Heart left ventricle (tissue), 16 donors: ENCODE measurements at regions not wholly inside any gene's neighbourhood (a gene's known extent, or its start where the extent isn't known, plus 50 kb on each side); places are given as distances from the start of the nearest gene placed in this dataset.

Experiments used
- ATAC-seq, 4 donors: fragments of 200-7000 bp; cut with Tn5 transposase; one replicate each; pipeline ENCODE4 v1.9.1; 2020 to 2022; ENCODE audit warnings: moderate library complexity in 4 of 4, mild to moderate bottlenecking in 3 of 4, moderate number of reproducible peaks in 1 of 4
- DNase-seq, 5 donors: peaks; one replicate each; pipeline ENCODE4 v3.0.0-alpha.2; 2020
- H3K27ac ChIP-seq, 12 donors: fragments of 200-600 bp; sonication (generic) in 4 of 12; one replicate each; pipeline versions ENCODE4 v1.5.0 to v1.8.0; 2016 to 2022; ENCODE audit warnings: mild to moderate bottlenecking in 2 of 12
- H3K27me3 ChIP-seq, 9 donors: fragments of 200-600 bp; sonication (generic) in 2 of 9; one replicate each; pipeline versions ENCODE4 v1.5.1 to v1.8.0; 2016 to 2022; ENCODE audit warnings: mild to moderate bottlenecking in 3 of 9
- H3K36me3 ChIP-seq, 9 donors: fragments of 200-600 bp; sonication (generic) in 2 of 9; one replicate each; pipeline versions ENCODE4 v1.5.0 to v1.8.0; 2018 to 2022; ENCODE audit warnings: mild to moderate bottlenecking in 2 of 9
- H3K4me1 ChIP-seq, 12 donors: fragments of 200-600 bp; sonication (generic) in 4 of 12; one replicate each; pipeline versions ENCODE4 v1.5.0 to v1.8.0; 2016 to 2022; ENCODE audit warnings: mild to moderate bottlenecking in 3 of 12
- H3K4me3 ChIP-seq, 12 donors: fragments of 200-600 bp; sonication (generic) in 4 of 12; one replicate each; pipeline versions ENCODE4 v1.5.0 to v1.8.0; 2017 to 2022; ENCODE audit warnings: mild to moderate bottlenecking in 9 of 12, moderate library complexity in 4 of 12
- H3K9me3 ChIP-seq, 12 donors: fragments of 200-600 bp; sonication (generic) in 4 of 12; one replicate each; pipeline versions ENCODE4 v1.5.0 to v1.8.0; 2016 to 2022; ENCODE audit warnings: mild to moderate bottlenecking in 1 of 12
- CTCF ChIP-seq, 12 donors: fragments of 200-600 bp; sonication (generic) in 4 of 12; IDR thresholded peaks; one replicate each; pipeline versions ENCODE4 v1.5.0 to v1.8.0; 2018 to 2022; ENCODE audit warnings: antibody characterized with exemption in 12 of 12, mild to moderate bottlenecking in 5 of 12
- POLR2A ChIP-seq, 2 donors: fragments of 450-650 bp; IDR thresholded peaks; one replicate each; pipeline ENCODE4 v1.6.1; 2017; ENCODE audit warnings: antibody characterized with exemption in 2 of 2, mild to moderate bottlenecking in 2 of 2, moderate library complexity in 2 of 2
- WGBS, 4 donors: extraction: QIAGEN DNeasy Blood & Tissue Kit in 2 of 4; methylation state at CpG; one replicate each; pipeline versions ENCODE4 v1.1.5 to v1.1.7; 2013 to 2018; 5-methylcytosine and 5-hydroxymethylcytosine counted together
- intact Hi-C, 10 donors: fragments of 100-400 bp; cut with DNase I; formaldehyde crosslinking; loops; one replicate each; pipeline versions ENCODE4 v1.11.1 to v1.14.2; 2022
- donor health status: ischemic (EF 13 %, LVEDD 7.1; RV severe dilation, severe dysfunction).
- donor health status: healthy with polysubstance abuse.
- donor health status: DM: no; HTN: yes; CAD: no.
- donor health status: DM: no; HTN: no; CAD: no.
- donor health status: ischemic (EF 25% LVEDD 6.9; RV normal size, moderate dysfunction).
- donor health status: ischemic (EF 25% LVEDD 5.7; RV mildly dilated, moderate dysfunction).
- donor health status: healthy.
- donor health status: DM: yes; HTN: yes; CAD: no.
- donor health status: ischemic (EF 35%, LVEDD 5.7; RV mildly dilated, moderate dysfunction).
- donor health status: nonischemic (EF 11% LVEDD 7.7; RV severe dilation, severe dysfunction).
- donor health status: DM: yes; HTN: yes; CAD: no.
- donor health status: PGD.
- donor health status: ischemic (EF 29% LVEDD 5.4; RV normal size, mild dysfunction).
- donor health status: nonischemic (EF 23%, LVEDD 6.1; RV moderate dilation, normal function).

- Histone ChIP-seq H3K4me3 (no peak overlapping the region), H3K36me3 (no peaks in the 10 kb centered on the region), H3K9me3 (no peaks in the 10 kb centered on the region), H3K4me1 (no peaks in the 10 kb centered on the region), H3K27me3 (no peaks in the 10 kb centered on the region), H3K27ac (no peak overlapping the region)
- 84 to 91% (median 89%) methylated on average over 14 of the region's 14 CpGs for WGBS, 4 donors
- TF ChIP-seq POLR2A (IDR thresholded peaks at IDR 0.05) = no peak
- TF ChIP-seq CTCF (IDR thresholded peaks at IDR 0.05) = no peak
- no peak for DNase-seq
- intact Hi-C loops = no loop called here
- no peak for ATAC-seq
Measured at GRCh38 chr7:156058248-156058647, 246.0 kb upstream of the SHH start.

- TF ChIP-seq POLR2A (IDR thresholded peaks at IDR 0.05) (no peak), CTCF (IDR thresholded peaks at IDR 0.05) (no peak)
- Histone ChIP-seq H3K4me3 (no peak overlapping the region), H3K9me3 (no peaks in the 10 kb centered on the region), H3K36me3 (no peaks in the 10 kb centered on the region), H3K4me1 (no peaks in the 10 kb centered on the region), H3K27me3 (no peaks in the 10 kb centered on the region), H3K27ac (no peak overlapping the region)
- no peak for DNase-seq
- no peak for ATAC-seq
- 76 to 90% (median 86%) methylated on average over 8 of the region's 8 CpGs for WGBS, 4 donors
- intact Hi-C loops = no loop called here
Measured at GRCh38 chr7:156056534-156056933, 244.3 kb upstream of the SHH start.

GRCh38 chr7:156055206-156055822 is 243.1 kb upstream of the SHH start:
- Histone ChIP-seq H3K9me3 (no peaks in the 10 kb centered on the region), H3K27me3 (no peaks in the 10 kb centered on the region), H3K27ac (no peak overlapping the region), H3K4me1 (no peaks in the 10 kb centered on the region), H3K4me3 (no peak overlapping the region), H3K36me3 (no peaks in the 10 kb centered on the region)
- ATAC-seq (no peak), DNase-seq (no peak)
- intact Hi-C loops = no loop called here
- 74 to 80% (median 77%) methylated on average over 10 of the region's 10 CpGs for WGBS, 4 donors
- TF ChIP-seq CTCF (IDR thresholded peaks at IDR 0.05) (no peak), POLR2A (IDR thresholded peaks at IDR 0.05) (no peak)

- intact Hi-C loops = no loop called here
- WGBS, 4 donors = 75 to 87% (median 83%) methylated on average over 1 of the region's 1 CpG
- H3K27me3 ChIP-seq = no peaks in the 10 kb centered on the region
- ATAC-seq (no peak), DNase-seq (no peak)
- H3K4me1 ChIP-seq = no peaks in the 10 kb centered on the region
- H3K27ac ChIP-seq = no peak overlapping the region
- H3K36me3 ChIP-seq = no peaks in the 10 kb centered on the region
- TF ChIP-seq CTCF (IDR thresholded peaks at IDR 0.05) (no peak), POLR2A (IDR thresholded peaks at IDR 0.05) (no peak)
- peaks cover 0 to 9% (median 0%) of the 10 kb centered on the region in 12 donors for H3K9me3 ChIP-seq
- H3K4me3 ChIP-seq = no peak overlapping the region
Measured at GRCh38 chr7:156051884-156052283, 239.6 kb upstream of the SHH start.
